OCI-LY3 (cell line): ENCODE measurements at regions not wholly inside any gene's neighbourhood (a gene's known extent, or its start where the extent isn't known, plus 50 kb on each side); places are given as distances from the start of the nearest gene placed in this dataset.

Experiments
- H2AFZ ChIP-seq: fragments of 200-600, 300-600 bp; shearing (Covaris generic); 2 replicates; pipeline ENCODE4 v1.6.0; 2014; ENCODE audit warnings: antibody characterized with exemption, low read depth, low read length
- H3K27ac ChIP-seq: fragments of 200-600, 300-600 bp; sonication (generic); 2 replicates; pipeline ENCODE4 v1.5.1; 2014; ENCODE audit warnings: mild to moderate bottlenecking, low read length, moderate library complexity, mixed read lengths
- H3K27me3 ChIP-seq: fragments of 200-600, 300-600 bp; sonication (generic); 2 replicates; pipeline ENCODE4 v1.6.1; 2014; ENCODE audit warnings: low read depth, low read length, mixed read lengths
- H3K36me3 ChIP-seq: fragments of 200-600, 300-600 bp; sonication (generic); replicated peaks from 2 replicates; pipeline ENCODE3; 2014; ENCODE audit warnings: low read depth, low read length, mixed read lengths
- H3K4me1 ChIP-seq: fragments of 300-600, 200-600 bp; sonication (generic); 2 replicates; pipeline ENCODE4 v1.6.1; 2014; ENCODE audit warnings: low read length, mixed read lengths
- H3K4me2 ChIP-seq: fragments of 200-600, 300-600 bp; sonication (generic); 2 replicates; pipeline ENCODE4 v1.6.1; 2014; ENCODE audit warnings: low read length, mixed read lengths
- H3K4me3 ChIP-seq: fragments of 300-600, 200-600 bp; sonication (generic); 2 replicates; pipeline ENCODE4 v1.5.1; 2014; ENCODE audit warnings: antibody characterized with exemption, mild to moderate bottlenecking, low read length, moderate library complexity
- H3K79me2 ChIP-seq: fragments of 300-600, 200-600 bp; shearing (Covaris generic); 2 replicates; pipeline ENCODE4 v1.6.1; 2014; ENCODE audit warnings: mild to moderate bottlenecking, low read length, mixed read lengths
- H3K9ac ChIP-seq: fragments of 300-600, 200-600 bp; shearing (Covaris generic); 2 replicates; pipeline ENCODE4 v1.6.0; 2014; ENCODE audit warnings: mild to moderate bottlenecking, low read length, moderate library complexity
- H3K9me3 ChIP-seq: fragments of 200-600, 300-600 bp; shearing (Covaris generic); 2 replicates; pipeline ENCODE4 v1.6.1; 2014; ENCODE audit warnings: low read length, mixed read lengths; ENCODE audit not compliant: insufficient read depth
- H4K20me1 ChIP-seq: fragments of 200-600, 300-600 bp; sonication (generic); 2 replicates; pipeline ENCODE4 v1.6.1; 2016; ENCODE audit warnings: low read length, mixed read lengths; ENCODE audit not compliant: insufficient read depth
- EZH2phosphoT487 ChIP-seq: fragments of 200-600 bp; shearing (Covaris generic); IDR thresholded peaks from 2 replicates; pipeline ENCODE4 v1.6.1; 2018; ENCODE audit warnings: antibody characterized with exemption, mixed run types, low read depth
- TF ChIP-seq, protein P1 (sequence below): fragments of 200-600, 300-600 bp; sonication (generic); IDR thresholded peaks from 2 replicates; pipeline ENCODE4 v1.5.1; 2014; ENCODE audit warnings: antibody characterized with exemption, low read length, low read depth

DNA sequence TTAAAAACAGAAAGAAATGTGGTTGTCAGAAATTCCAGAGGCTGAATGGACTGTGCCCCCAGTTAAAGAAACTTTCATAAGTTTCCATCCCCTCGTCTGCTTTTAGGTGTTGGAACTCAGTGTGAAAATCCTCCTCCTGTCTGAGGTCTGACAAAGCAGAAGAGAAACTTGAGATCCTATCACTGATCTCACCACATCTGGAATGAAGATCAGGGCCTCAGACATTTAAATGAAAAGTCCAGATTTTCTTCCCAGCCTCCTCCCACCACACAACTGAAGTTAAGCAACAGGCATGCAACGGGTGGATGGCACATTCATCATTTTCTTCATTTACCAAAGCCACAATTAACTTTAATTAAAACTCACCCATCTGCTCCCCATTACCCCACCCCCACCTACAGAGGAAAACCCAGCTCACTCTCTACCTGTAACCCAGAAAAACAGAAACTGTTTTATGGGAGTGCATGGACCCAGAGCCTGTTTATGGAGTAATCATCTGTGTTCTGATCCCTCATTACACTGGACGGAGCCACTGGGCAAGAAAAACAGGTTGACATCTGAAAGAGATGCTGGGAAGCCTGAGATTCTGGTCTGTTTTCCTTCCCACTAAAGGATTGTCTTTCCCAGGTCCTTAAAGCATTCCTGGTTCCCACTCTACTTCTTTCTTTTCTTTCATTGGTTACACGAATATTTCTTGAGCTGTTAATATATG, 58.1 kb upstream of the HOPX start:
- no peak overlapping the region for H3K27ac ChIP-seq
- H3K4me3 ChIP-seq: no peak overlapping the region
- H2AFZ ChIP-seq: no peak overlapping the region
- no peaks in the 10 kb centered on the region for H3K36me3 ChIP-seq
- H4K20me1 ChIP-seq: no peaks in the 10 kb centered on the region
- H3K9ac ChIP-seq: no peak overlapping the region
- H3K4me1 ChIP-seq: no peaks in the 10 kb centered on the region
- no peaks in the 10 kb centered on the region for H3K79me2 ChIP-seq
- no peaks in the 10 kb centered on the region for H3K9me3 ChIP-seq
- TF ChIP-seq, protein P1, sequence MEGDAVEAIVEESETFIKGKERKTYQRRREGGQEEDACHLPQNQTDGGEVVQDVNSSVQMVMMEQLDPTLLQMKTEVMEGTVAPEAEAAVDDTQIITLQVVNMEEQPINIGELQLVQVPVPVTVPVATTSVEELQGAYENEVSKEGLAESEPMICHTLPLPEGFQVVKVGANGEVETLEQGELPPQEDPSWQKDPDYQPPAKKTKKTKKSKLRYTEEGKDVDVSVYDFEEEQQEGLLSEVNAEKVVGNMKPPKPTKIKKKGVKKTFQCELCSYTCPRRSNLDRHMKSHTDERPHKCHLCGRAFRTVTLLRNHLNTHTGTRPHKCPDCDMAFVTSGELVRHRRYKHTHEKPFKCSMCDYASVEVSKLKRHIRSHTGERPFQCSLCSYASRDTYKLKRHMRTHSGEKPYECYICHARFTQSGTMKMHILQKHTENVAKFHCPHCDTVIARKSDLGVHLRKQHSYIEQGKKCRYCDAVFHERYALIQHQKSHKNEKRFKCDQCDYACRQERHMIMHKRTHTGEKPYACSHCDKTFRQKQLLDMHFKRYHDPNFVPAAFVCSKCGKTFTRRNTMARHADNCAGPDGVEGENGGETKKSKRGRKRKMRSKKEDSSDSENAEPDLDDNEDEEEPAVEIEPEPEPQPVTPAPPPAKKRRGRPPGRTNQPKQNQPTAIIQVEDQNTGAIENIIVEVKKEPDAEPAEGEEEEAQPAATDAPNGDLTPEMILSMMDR: no peak
- TF ChIP-seq EZH2phosphoT487: no peak
- peaks cover 4% of the 10 kb centered on the region; the same call in 1 of the 2 replicates for H3K27me3 ChIP-seq
- H3K4me2 ChIP-seq: no peak overlapping the region

DNA sequence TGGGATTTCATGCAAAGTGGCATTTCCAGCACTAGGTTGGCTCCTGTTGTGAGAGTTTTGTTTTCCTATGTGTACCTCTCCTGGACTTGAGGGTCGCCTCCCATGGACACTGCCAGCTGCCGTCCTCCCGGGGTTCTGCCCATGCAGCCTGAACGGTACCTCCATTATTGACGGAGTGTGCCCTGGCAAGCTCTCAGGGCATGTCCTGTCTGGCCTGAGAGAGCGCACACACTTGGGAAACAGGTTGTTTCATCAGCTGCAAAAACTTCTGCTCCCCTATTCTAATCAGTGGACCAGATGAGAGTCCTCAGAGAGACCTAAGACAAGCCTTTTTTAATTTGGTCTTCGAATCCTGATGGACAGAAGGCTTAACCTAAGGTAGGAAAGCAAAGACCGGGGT, 56.6 kb upstream of the HOPX start:
- no peak overlapping the region for H3K9ac ChIP-seq
- H2AFZ ChIP-seq: no peak overlapping the region
- H3K4me1 ChIP-seq: no peaks in the 10 kb centered on the region
- no peaks in the 10 kb centered on the region for H3K9me3 ChIP-seq
- no peaks in the 10 kb centered on the region for H3K36me3 ChIP-seq
- H3K4me2 ChIP-seq: no peak overlapping the region
- H4K20me1 ChIP-seq: no peaks in the 10 kb centered on the region
- peaks cover 4% of the 10 kb centered on the region; the same call in 1 of the 2 replicates for H3K27me3 ChIP-seq
- no peaks in the 10 kb centered on the region for H3K79me2 ChIP-seq
- no peak overlapping the region for H3K4me3 ChIP-seq
- TF ChIP-seq, protein P1: no peak
- no peak for TF ChIP-seq EZH2phosphoT487
- no peak overlapping the region for H3K27ac ChIP-seq

DNA sequence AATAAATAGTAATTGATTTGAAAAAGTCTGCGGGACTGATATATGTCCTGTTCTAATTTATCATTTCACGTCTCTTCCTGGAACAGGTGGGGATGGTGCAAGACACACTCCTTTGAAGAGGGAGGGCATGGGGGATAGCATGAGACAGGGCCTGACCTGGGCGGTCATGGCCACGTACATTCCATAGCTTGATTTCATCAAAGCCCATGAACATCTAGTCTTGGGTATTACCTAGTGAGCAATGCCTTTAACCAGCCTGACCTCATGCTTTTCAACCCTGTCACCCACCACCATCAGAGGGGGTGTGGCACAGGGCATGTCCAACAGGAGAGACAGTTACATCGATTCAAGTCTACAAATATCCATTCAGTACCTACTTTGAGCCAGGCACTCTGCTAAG, 52.3 kb upstream of the HOPX start:
- TF ChIP-seq EZH2phosphoT487: no peak
- TF ChIP-seq, protein P1: no peak
- H3K4me3 ChIP-seq: no peak overlapping the region
- H4K20me1 ChIP-seq: no peaks in the 10 kb centered on the region
- no peaks in the 10 kb centered on the region for H3K36me3 ChIP-seq
- H3K27ac ChIP-seq: no peak overlapping the region
- H3K27me3 ChIP-seq: peaks cover 4% of the 10 kb centered on the region; the same call in 1 of the 2 replicates
- no peaks in the 10 kb centered on the region for H3K9me3 ChIP-seq
- H3K79me2 ChIP-seq: no peaks in the 10 kb centered on the region
- no peaks in the 10 kb centered on the region for H3K4me1 ChIP-seq
- H3K9ac ChIP-seq: no peak overlapping the region
- H2AFZ ChIP-seq: no peak overlapping the region
- H3K4me2 ChIP-seq: no peak overlapping the region

DNA sequence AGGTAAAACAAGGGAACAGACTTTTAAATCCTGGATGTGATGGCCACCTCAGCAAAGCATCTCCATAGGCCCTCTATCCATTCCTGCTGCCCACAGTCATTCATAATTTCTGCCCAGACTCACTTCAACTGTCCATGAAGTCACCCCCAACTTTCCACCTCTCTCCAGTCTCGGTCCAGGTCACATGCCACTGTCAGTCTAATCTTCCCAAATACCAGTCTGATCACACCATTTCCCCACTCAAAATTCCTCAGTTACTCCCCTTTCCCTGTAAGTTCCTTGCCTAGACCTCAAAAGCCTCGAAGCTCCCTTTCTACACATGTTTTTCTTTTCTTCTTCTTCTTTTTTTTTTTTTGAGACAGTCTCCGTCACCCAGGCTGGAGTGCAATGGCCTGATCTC, 51.2 kb upstream of the HOPX start:
- Histone ChIP-seq H2AFZ (no peak overlapping the region), H3K79me2 (no peaks in the 10 kb centered on the region), H3K36me3 (no peaks in the 10 kb centered on the region), H3K4me2 (no peak overlapping the region), H3K27ac (no peak overlapping the region), H4K20me1 (no peaks in the 10 kb centered on the region), H3K27me3 (peaks cover 4% of the 10 kb centered on the region; the same call in 1 of the 2 replicates), H3K9ac (no peak overlapping the region), H3K9me3 (no peaks in the 10 kb centered on the region), H3K4me3 (no peak overlapping the region), H3K4me1 (no peaks in the 10 kb centered on the region)
- TF ChIP-seq, protein P1: no peak
- no peak for TF ChIP-seq EZH2phosphoT487
